ENCODE measurements at regions not wholly inside any gene's neighbourhood (a gene's known extent, or its start where the extent isn't known, plus 50 kb on each side); places are given as distances from the start of the nearest gene placed in this dataset.

DNA sequence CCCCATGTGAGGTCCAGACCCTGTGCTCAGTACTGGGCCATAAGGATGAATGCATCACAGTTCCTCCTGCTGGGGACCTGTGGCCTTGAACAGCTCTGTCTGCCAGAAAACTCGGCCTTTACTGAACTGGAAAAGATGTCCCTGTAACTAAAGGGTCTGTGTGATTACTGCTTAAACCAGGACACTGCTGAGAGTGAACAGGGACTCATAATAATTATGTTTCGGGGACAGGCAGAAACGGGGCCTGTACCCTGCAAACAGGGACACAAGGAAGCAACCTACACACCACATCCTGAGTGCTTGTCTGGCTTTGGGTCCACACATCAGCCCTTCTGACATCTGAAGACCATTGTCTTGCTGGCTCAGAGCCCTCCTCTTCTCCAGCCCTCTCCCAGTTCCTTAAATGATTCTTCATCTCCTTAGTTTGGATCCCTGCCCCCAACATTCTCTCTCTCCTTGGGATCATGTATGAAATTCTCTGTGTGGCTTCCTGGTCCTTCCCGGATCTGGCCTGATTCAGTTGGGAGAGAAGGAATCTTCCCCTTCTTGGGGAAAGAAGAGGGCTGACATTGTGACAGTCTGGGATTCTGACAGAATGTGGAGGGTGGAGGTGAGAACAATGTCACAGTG, 248.0 kb downstream of the MYCN start:
- DNase-seq (ENCODE audit: low read depth) (no peak), FAIRE-seq (no peak)
- Histone ChIP-seq H3K27me3 (ENCODE audit: control insufficient read depth, insufficient read depth, low read length) (no peaks in the 10 kb centered on the region), H3K36me3 (ENCODE audit: control insufficient read depth, insufficient read depth, low read length) (no peaks in the 10 kb centered on the region), H3K4me3 (ENCODE audit: low read depth, low read length) (no peak overlapping the region)
- TF ChIP-seq, protein P1, sequence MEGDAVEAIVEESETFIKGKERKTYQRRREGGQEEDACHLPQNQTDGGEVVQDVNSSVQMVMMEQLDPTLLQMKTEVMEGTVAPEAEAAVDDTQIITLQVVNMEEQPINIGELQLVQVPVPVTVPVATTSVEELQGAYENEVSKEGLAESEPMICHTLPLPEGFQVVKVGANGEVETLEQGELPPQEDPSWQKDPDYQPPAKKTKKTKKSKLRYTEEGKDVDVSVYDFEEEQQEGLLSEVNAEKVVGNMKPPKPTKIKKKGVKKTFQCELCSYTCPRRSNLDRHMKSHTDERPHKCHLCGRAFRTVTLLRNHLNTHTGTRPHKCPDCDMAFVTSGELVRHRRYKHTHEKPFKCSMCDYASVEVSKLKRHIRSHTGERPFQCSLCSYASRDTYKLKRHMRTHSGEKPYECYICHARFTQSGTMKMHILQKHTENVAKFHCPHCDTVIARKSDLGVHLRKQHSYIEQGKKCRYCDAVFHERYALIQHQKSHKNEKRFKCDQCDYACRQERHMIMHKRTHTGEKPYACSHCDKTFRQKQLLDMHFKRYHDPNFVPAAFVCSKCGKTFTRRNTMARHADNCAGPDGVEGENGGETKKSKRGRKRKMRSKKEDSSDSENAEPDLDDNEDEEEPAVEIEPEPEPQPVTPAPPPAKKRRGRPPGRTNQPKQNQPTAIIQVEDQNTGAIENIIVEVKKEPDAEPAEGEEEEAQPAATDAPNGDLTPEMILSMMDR (IDR thresholded peaks at IDR 0.05; ENCODE audit: insufficient read depth, low read length, severe bottlenecking): no peak

DNA sequence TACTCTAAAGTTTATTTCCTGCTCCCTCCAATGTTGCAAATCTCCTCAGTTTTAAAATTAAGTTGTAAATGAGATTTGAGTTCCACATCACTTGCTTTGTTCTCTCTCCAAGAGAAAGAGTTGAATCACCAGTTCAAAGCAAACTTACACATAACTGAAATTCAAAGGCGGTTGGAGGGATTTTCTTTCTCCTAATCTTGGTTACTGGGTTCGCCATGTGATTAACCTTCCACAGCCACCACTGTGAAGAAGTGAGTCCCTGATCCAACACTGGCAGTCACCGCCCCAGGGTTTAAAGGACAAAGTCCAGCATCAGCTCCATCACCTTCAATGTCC, 247.1 kb downstream of the MYCN start:
- no peaks in the 10 kb centered on the region for H3K27me3 ChIP-seq (ENCODE audit: control insufficient read depth, insufficient read depth, low read length)
- no peak for FAIRE-seq
- no peak for DNase-seq (ENCODE audit: low read depth)
- no peak overlapping the region for H3K4me3 ChIP-seq (ENCODE audit: low read depth, low read length)
- TF ChIP-seq, protein P1 (IDR thresholded peaks at IDR 0.05; ENCODE audit: insufficient read depth, low read length, severe bottlenecking): no peak
- no peaks in the 10 kb centered on the region for H3K36me3 ChIP-seq (ENCODE audit: control insufficient read depth, insufficient read depth, low read length)

DNA sequence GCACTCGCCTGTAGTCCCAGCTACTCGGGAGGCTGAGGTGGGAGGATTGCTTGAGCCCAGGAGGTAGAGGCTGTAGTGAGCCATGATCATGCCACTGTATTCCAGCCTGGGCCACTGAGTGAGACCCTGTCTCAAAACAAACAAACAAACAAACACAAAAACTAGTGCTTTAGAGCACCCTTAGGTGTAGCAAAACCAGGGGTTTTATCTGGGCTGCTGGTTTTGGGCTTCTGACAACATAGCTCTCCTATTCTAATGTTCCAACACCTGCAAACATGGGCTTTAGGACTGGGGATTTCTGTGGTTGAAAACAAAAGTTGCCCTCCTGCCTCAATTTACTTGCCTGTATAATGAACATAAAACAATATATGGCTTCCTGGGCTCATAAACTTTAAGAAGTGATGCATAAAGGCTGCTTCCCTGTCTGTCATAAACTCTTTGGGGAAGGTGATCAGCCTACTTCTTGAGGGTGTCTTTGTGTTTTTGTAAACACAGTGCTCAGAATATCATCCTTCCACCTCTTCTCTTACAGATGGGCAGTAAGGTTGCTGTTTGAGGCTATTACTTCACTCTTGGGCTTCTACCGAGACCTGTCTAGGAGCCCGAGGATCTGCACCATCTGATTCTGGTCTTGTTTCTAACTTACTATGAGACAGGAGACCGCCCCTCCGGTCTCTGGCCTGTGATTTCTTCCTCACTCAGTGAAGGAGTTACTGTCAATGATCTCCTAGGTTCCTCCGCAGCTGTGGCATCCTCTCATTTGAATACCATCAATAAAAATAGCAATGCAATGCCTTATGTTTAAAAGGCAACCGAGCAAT, 246.5 kb downstream of the MYCN start:
- Histone ChIP-seq H3K36me3 (ENCODE audit: control insufficient read depth, insufficient read depth, low read length) (no peaks in the 10 kb centered on the region), H3K27me3 (ENCODE audit: control insufficient read depth, insufficient read depth, low read length) (no peaks in the 10 kb centered on the region), H3K4me3 (ENCODE audit: low read depth, low read length) (no peak overlapping the region)
- DNase-seq (ENCODE audit: low read depth) (no peak), FAIRE-seq (no peak)
- TF ChIP-seq, protein P1 (IDR thresholded peaks at IDR 0.05; ENCODE audit: insufficient read depth, low read length, severe bottlenecking): no peak

DNA sequence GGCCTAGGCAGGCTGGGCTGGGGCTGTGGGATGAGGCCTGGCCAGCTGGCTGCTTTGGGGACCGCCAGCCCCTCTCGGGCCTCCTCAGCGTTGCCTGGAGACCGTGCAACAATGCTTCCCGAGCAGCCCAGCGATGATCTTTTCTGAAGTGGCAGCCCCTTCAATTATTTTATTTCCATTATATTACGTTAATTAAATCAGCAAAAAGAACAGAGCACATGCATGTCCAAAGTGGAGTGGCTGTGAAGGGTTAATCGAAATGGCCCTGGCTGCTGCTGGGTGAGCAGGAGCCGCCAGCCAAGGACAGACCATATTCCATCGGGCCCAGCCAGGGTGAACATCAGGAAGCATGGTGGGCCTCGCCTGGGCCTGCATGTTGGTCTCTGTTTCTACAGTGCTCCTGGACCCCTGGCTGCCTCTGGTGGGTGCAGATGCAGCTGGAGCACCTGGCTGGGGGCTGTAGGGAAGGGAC, 245.5 kb downstream of the MYCN start:
- no peaks in the 10 kb centered on the region for H3K36me3 ChIP-seq (ENCODE audit: control insufficient read depth, insufficient read depth, low read length)
- TF ChIP-seq, protein P1 (IDR thresholded peaks at IDR 0.05; ENCODE audit: insufficient read depth, low read length, severe bottlenecking): no peak
- no peak for DNase-seq (ENCODE audit: low read depth)
- FAIRE-seq: no peak
- H3K27me3 ChIP-seq (ENCODE audit: control insufficient read depth, insufficient read depth, low read length): no peaks in the 10 kb centered on the region
- H3K4me3 ChIP-seq (ENCODE audit: low read depth, low read length): no peak overlapping the region

DNA sequence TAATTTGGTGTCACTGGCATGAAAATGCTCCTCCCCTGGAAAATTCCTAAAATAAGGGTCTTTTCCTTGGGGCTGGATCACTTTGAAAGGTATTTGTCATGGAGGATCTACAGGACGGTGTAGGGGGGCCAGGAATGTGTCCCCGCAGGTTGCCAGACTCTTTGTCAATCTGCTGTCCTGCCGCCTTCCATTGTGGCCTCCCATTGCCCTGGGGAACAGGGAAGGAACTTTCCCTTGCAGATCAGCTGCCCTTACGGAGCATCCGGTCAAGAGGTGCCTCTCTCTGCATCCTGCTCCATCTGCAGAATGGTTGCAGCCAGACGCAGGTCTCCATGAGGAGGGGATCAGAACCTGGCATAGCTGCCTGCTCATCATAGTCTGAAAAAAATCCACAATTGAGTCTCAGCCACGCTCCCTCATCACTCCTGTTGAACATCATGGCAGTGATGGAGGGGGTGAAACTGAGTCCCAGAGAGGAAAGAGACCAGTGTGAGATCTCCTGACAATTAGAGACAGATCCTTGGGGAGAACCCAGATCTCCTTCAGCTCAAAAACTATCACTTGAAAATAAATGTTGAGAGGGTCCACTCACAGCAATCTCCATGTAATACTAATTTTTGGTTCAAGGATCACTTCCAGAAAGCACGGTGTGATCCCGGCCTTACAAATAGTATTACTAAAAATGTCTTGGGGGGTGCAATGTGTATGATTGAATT, 244.8 kb downstream of the MYCN start:
- no peak overlapping the region for H3K4me3 ChIP-seq (ENCODE audit: low read depth, low read length)
- TF ChIP-seq, protein P1 (IDR thresholded peaks at IDR 0.05; ENCODE audit: insufficient read depth, low read length, severe bottlenecking): no peak
- H3K36me3 ChIP-seq (ENCODE audit: control insufficient read depth, insufficient read depth, low read length): no peaks in the 10 kb centered on the region
- no peaks in the 10 kb centered on the region for H3K27me3 ChIP-seq (ENCODE audit: control insufficient read depth, insufficient read depth, low read length)
- DNase-seq (ENCODE audit: low read depth): no peak
- FAIRE-seq: no peak
